Karpas-422 (cell line): ENCODE measurements at regions not wholly inside any gene's neighbourhood (a gene's known extent, or its start where the extent isn't known, plus 50 kb on each side); places are given as distances from the start of the nearest gene placed in this dataset.

Experiments used
- DNase-seq: peaks from one replicate; pipeline ENCODE4 v3.0.0-alpha.2; 2015
- H2AFZ ChIP-seq: fragments of 200-600 bp; sonication (generic); 2 replicates; pipeline ENCODE4 v1.6.1; 2014; ENCODE audit warnings: antibody characterized with exemption, low read length, mixed read lengths
- H3K27ac ChIP-seq: fragments of 200-600 bp; sonication (generic); 2 replicates; pipeline ENCODE4 v1.5.1; 2014; ENCODE audit warnings: mild to moderate bottlenecking, low read length, moderate library complexity
- H3K27me3 ChIP-seq: fragments of 200-600 bp; sonication (generic); 2 replicates; pipeline ENCODE4 v1.6.1; 2014; ENCODE audit warnings: low read length, mixed read lengths
- H3K36me3 ChIP-seq: fragments of 200-600 bp; sonication (generic); 2 replicates; pipeline ENCODE4 v1.6.1; 2014; ENCODE audit warnings: low read length, mixed read lengths; ENCODE audit not compliant: insufficient read depth
- H3K4me1 ChIP-seq: fragments of 200-600 bp; sonication (generic); 2 replicates; pipeline ENCODE4 v1.6.1; 2014; ENCODE audit warnings: mild to moderate bottlenecking, low read length, mixed read lengths
- H3K4me2 ChIP-seq: fragments of 200-600 bp; sonication (generic); 2 replicates; pipeline ENCODE4 v1.6.1; 2014; ENCODE audit warnings: low read length, low read depth, mild to moderate bottlenecking; ENCODE audit not compliant: poor library complexity, severe bottlenecking
- H3K4me3 ChIP-seq: fragments of 200-600 bp; sonication (generic); 2 replicates; pipeline ENCODE4 v1.5.1; 2014; ENCODE audit warnings: mild to moderate bottlenecking, antibody characterized with exemption, low read length, mixed read lengths
- H3K79me2 ChIP-seq: fragments of 200-600 bp; sonication (generic); 2 replicates; pipeline ENCODE4 v1.6.1; 2014; ENCODE audit warnings: mild to moderate bottlenecking, low read length, mixed read lengths
- H3K9ac ChIP-seq: fragments of 200-600 bp; sonication (generic); 2 replicates; pipeline ENCODE4 v1.6.0; 2014; ENCODE audit warnings: low read length
- H3K9me2 ChIP-seq: fragments of 200-600 bp; sonication (generic), shearing (Covaris generic); replicated peaks from 2 replicates; pipeline ENCODE4 v1.6.0; 2014; ENCODE audit warnings: mild to moderate bottlenecking, low read length, moderate library complexity; ENCODE audit not compliant: insufficient read depth
- H3K9me3 ChIP-seq: fragments of 300-700, 200-600 bp; sonication (generic); 2 replicates; pipeline ENCODE4 v1.6.1; 2014; ENCODE audit warnings: low read length, mixed read lengths
- H4K20me1 ChIP-seq: fragments of 200-600 bp; sonication (generic); 2 replicates; pipeline ENCODE4 v1.6.1; 2014; ENCODE audit warnings: mild to moderate bottlenecking, antibody characterized with exemption, low read length, low read depth; ENCODE audit not compliant: insufficient read depth

- H3K9ac ChIP-seq, result no peak overlapping the region
- no peaks in the 10 kb centered on the region for H3K9me2 ChIP-seq
- no peaks in the 10 kb centered on the region for H3K27me3 ChIP-seq
- H3K27ac ChIP-seq, result no peak overlapping the region
- H4K20me1 ChIP-seq, result no peaks in the 10 kb centered on the region
- no peak for DNase-seq
- no peaks in the 10 kb centered on the region for H3K9me3 ChIP-seq
- no peaks in the 10 kb centered on the region for H3K4me1 ChIP-seq
- no peaks in the 10 kb centered on the region for H3K36me3 ChIP-seq
- no peak overlapping the region for H3K4me3 ChIP-seq
- H2AFZ ChIP-seq, result no peak overlapping the region
- H3K79me2 ChIP-seq, result no peaks in the 10 kb centered on the region
- H3K4me2 ChIP-seq, result no peak overlapping the region
Measured at GRCh38 chr5:57324181-57324580, 150.3 kb downstream of the GPBP1 start.

DNA sequence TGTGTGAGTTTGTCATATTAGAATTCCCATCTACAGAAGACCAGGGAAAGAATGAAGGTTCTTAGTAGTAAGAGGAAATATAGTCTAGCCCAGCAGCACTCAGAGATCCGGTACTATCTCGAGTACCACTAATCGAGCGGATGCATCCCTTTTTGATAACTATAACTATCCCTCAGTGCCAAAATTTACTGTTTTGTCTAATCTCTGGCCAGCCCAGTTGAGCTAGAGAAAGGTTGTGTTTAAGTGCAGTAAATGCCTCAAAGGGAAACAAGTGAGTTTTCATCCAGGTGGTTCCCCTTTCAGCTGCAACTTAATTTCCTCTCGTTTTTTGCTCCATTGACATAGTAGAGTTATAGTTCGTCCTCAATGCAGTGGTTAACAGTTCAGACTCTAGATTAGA is 146.7 kb downstream of the GPBP1 start:
- Histone ChIP-seq H3K36me3 (no peaks in the 10 kb centered on the region), H2AFZ (no peak overlapping the region), H3K4me3 (no peak overlapping the region), H3K27me3 (no peaks in the 10 kb centered on the region), H4K20me1 (no peaks in the 10 kb centered on the region), H3K4me2 (no peak overlapping the region), H3K27ac (no peak overlapping the region), H3K4me1 (no peaks in the 10 kb centered on the region), H3K9ac (no peak overlapping the region), H3K9me3 (no peaks in the 10 kb centered on the region), H3K79me2 (no peaks in the 10 kb centered on the region), H3K9me2 (no peaks in the 10 kb centered on the region)
- DNase-seq, result no peak

- H2AFZ ChIP-seq, result no peak overlapping the region
- no peaks in the 10 kb centered on the region for H3K9me2 ChIP-seq
- H3K9ac ChIP-seq, result no peak overlapping the region
- H3K4me3 ChIP-seq, result no peak overlapping the region
- no peaks in the 10 kb centered on the region for H3K9me3 ChIP-seq
- H4K20me1 ChIP-seq, result no peaks in the 10 kb centered on the region
- no peak overlapping the region for H3K4me2 ChIP-seq
- no peaks in the 10 kb centered on the region for H3K27me3 ChIP-seq
- H3K79me2 ChIP-seq, result no peaks in the 10 kb centered on the region
- no peak overlapping the region for H3K27ac ChIP-seq
- H3K4me1 ChIP-seq, result no peaks in the 10 kb centered on the region
- H3K36me3 ChIP-seq, result no peaks in the 10 kb centered on the region
- DNase-seq, result no peak
Measured at GRCh38 chr5:57319628-57320027, 145.8 kb downstream of the GPBP1 start.

- Histone ChIP-seq H3K27me3 (no peaks in the 10 kb centered on the region), H3K9me3 (no peaks in the 10 kb centered on the region), H4K20me1 (no peaks in the 10 kb centered on the region), H3K4me1 (no peaks in the 10 kb centered on the region), H3K79me2 (no peaks in the 10 kb centered on the region), H3K4me3 (no peak overlapping the region), H3K9me2 (no peaks in the 10 kb centered on the region), H3K4me2 (no peak overlapping the region), H2AFZ (no peak overlapping the region), H3K27ac (no peak overlapping the region), H3K36me3 (no peaks in the 10 kb centered on the region), H3K9ac (no peak overlapping the region)
- no peak for DNase-seq
Measured at GRCh38 chr5:57318251-57318650, 144.4 kb downstream of the GPBP1 start.

DNA sequence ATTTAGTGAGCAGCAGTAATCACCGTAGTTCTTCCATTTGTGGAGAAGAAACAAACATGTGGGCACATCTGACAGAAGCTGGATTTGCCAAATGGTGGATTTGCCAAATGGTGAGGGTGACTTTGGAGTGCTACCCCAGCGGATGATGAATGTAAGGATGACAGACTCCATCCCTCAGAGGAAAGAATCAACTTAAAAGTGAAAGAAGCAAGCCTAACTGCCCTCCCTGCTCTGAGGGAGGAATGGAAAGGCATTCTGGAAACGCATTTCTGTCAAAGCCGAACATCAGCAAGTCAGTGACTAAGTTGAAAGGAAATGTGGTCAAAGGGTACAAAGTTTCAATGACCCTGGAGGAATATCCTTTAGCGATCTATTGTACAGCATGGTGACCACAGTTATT is 143.5 kb downstream of the GPBP1 start:
- no peak for DNase-seq
- Histone ChIP-seq H3K9ac (no peak overlapping the region), H3K4me3 (no peak overlapping the region), H4K20me1 (no peaks in the 10 kb centered on the region), H3K79me2 (no peaks in the 10 kb centered on the region), H2AFZ (no peak overlapping the region), H3K4me1 (no peaks in the 10 kb centered on the region), H3K27ac (no peak overlapping the region), H3K9me3 (no peaks in the 10 kb centered on the region), H3K4me2 (no peak overlapping the region), H3K36me3 (no peaks in the 10 kb centered on the region), H3K27me3 (no peaks in the 10 kb centered on the region), H3K9me2 (no peaks in the 10 kb centered on the region)

DNA sequence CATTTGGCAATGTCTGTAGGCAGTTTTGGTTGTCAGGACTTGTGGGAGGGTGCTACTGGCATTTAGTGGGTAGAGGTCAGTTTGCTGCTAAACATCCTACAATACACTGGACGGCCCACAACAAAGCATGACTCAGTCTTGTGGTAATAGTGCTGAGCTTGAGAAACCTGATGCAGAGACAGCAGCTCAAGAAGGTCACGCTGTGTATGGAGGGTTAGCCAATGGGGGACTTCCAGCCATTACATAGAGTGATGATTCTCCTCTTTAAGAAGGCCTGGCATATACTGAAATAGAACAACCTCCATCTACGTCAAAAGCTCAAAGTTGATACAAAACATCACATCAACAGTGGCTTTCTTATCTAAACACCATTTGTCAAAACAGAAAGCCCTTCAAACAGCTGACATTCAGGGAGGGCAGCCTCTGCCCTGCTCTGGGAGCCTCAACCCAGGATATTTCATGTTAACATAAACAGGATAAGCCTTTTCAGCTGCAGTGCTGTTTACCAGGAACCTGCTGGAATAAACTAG is 143.0 kb downstream of the GPBP1 start:
- Histone ChIP-seq H3K4me3 (no peak overlapping the region), H3K79me2 (no peaks in the 10 kb centered on the region), H3K36me3 (no peaks in the 10 kb centered on the region), H3K4me2 (no peak overlapping the region), H3K9me2 (no peaks in the 10 kb centered on the region), H4K20me1 (no peaks in the 10 kb centered on the region), H3K27ac (no peak overlapping the region), H3K9me3 (no peaks in the 10 kb centered on the region), H3K27me3 (no peaks in the 10 kb centered on the region), H2AFZ (no peak overlapping the region), H3K9ac (no peak overlapping the region), H3K4me1 (no peaks in the 10 kb centered on the region)
- no peak for DNase-seq

GRCh38 chr5:57315941-57316340 is 142.1 kb downstream of the GPBP1 start:
- no peak for DNase-seq
- no peak overlapping the region for H2AFZ ChIP-seq

More at GRCh38 chr5:57315941-57316340, 142.1 kb downstream of the GPBP1 start:
- no peaks in the 10 kb centered on the region for H3K4me1 ChIP-seq
- no peaks in the 10 kb centered on the region for H3K9me2 ChIP-seq
- H3K9me3 ChIP-seq, result no peaks in the 10 kb centered on the region
- no peak overlapping the region for H3K4me2 ChIP-seq
- no peaks in the 10 kb centered on the region for H3K79me2 ChIP-seq
- H3K36me3 ChIP-seq, result no peaks in the 10 kb centered on the region
- no peak overlapping the region for H3K9ac ChIP-seq
- H3K27ac ChIP-seq, result no peak overlapping the region
- no peaks in the 10 kb centered on the region for H3K27me3 ChIP-seq
- H3K4me3 ChIP-seq, result no peak overlapping the region
- H4K20me1 ChIP-seq, result no peaks in the 10 kb centered on the region
